MM.1S (cell line): ENCODE measurements at regions not wholly inside any gene's neighbourhood (a gene's known extent, or its start where the extent isn't known, plus 50 kb on each side); places are given as distances from the start of the nearest gene placed in this dataset.

ENCODE experiments used
- DNase-seq: peaks from one replicate; pipeline ENCODE4 v3.0.0-alpha.2; 2015
- H2AFZ ChIP-seq: fragments of 300-600 bp; sonication (generic); 2 replicates; pipeline ENCODE4 v1.6.0; 2016; ENCODE audit warnings: antibody characterized with exemption, low read length
- H3F3A ChIP-seq: fragments of 300-600 bp; sonication (generic); 2 replicates; pipeline ENCODE4 v1.6.1; 2016; ENCODE audit warnings: mild to moderate bottlenecking, antibody characterized with exemption, low read length, moderate library complexity, mixed read lengths; ENCODE audit not compliant: insufficient read depth
- H3K27ac ChIP-seq: fragments of 300-600 bp; sonication (generic); 2 replicates; pipeline ENCODE4 v1.5.1; 2016; ENCODE audit warnings: mild to moderate bottlenecking, low read length
- H3K27me3 ChIP-seq: fragments of 300-600 bp; sonication (generic); replicated peaks from 2 replicates; pipeline ENCODE4 v1.6.0; 2016; ENCODE audit warnings: low read length; ENCODE audit not compliant: insufficient read depth
- H3K36me3 ChIP-seq: fragments of 300-600 bp; sonication (generic); replicated peaks from 2 replicates; pipeline ENCODE4 v1.6.1; 2016; ENCODE audit warnings: mild to moderate bottlenecking, low read length, mixed read lengths; ENCODE audit not compliant: insufficient read depth
- H3K4me1 ChIP-seq: fragments of 300-600 bp; sonication (generic); 2 replicates; pipeline ENCODE4 v1.6.1; 2016; ENCODE audit warnings: low read length, mixed read lengths
- H3K4me2 ChIP-seq: fragments of 300-600 bp; sonication (generic); 2 replicates; pipeline ENCODE4 v1.6.0; 2016; ENCODE audit warnings: low read depth, low read length
- H3K4me3 ChIP-seq: fragments of 300-600 bp; sonication (generic); 2 replicates; pipeline ENCODE4 v1.5.1; 2016; ENCODE audit warnings: low read length, mixed read lengths
- H3K79me2 ChIP-seq: fragments of 300-600 bp; sonication (generic); 2 replicates; pipeline ENCODE4 v1.6.1; 2016; ENCODE audit warnings: mixed run types, low read length, mixed read lengths
- H3K9ac ChIP-seq: fragments of 300-600 bp; sonication (generic); 2 replicates; pipeline ENCODE4 v1.6.1; 2016; ENCODE audit warnings: low read length, mixed read lengths
- H3K9me2 ChIP-seq: fragments of 300-600 bp; sonication (generic); replicated peaks from 2 replicates; pipeline ENCODE4 v1.6.1; 2016; ENCODE audit warnings: mild to moderate bottlenecking, low read length, mixed read lengths; ENCODE audit not compliant: insufficient read depth
- H3K9me3 ChIP-seq: fragments of 300-600 bp; sonication (generic); replicated peaks from 2 replicates; pipeline ENCODE4 v1.6.1; 2016; ENCODE audit warnings: mild to moderate bottlenecking, low read length, mixed read lengths; ENCODE audit not compliant: insufficient read depth
- H4K20me1 ChIP-seq: fragments of 300-600 bp; sonication (generic); 2 replicates; pipeline ENCODE4 v1.6.1; 2016; ENCODE audit warnings: mild to moderate bottlenecking, low read length, moderate library complexity, mixed read lengths; ENCODE audit not compliant: insufficient read depth
- EZH2 ChIP-seq: fragments of 300-600 bp; sonication (generic); optimal IDR thresholded peaks from 2 replicates; pipeline ENCODE3; 2017; ENCODE audit warnings: low read depth, mild to moderate bottlenecking, antibody characterized with exemption, low read length, mixed read lengths
- EZH2phosphoT487 ChIP-seq: fragments of 300-600 bp; sonication (generic); IDR thresholded peaks from 2 replicates; pipeline ENCODE4 v1.6.1; 2018; ENCODE audit warnings: antibody characterized with exemption, low read length
- TF ChIP-seq, protein P1 (sequence below): fragments of 300-600 bp; sonication (generic); IDR thresholded peaks from 2 replicates; pipeline ENCODE4 v1.5.1; 2016; ENCODE audit warnings: antibody characterized with exemption, low read length, mixed read lengths

DNA sequence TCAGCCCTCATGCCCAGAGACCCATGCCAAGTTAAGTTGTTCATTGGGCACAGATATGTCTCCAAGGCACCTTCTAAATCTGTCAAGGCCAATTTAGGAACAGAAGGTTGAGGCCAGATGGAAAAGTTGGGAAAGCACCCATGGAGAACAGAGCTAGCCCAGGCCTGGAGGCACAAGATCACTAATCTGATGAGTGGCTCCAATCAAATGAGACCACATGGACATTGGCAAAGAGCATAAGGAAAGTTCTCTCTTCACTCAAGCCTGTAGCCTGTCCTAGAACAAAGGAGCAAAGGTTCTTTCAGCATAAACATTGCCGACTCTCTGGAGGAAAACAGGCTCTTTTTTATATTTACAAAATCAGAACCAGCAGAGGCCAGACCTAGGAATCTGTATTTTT lies 154.8 kb downstream of the RNF152 start:
- Histone ChIP-seq H3K9ac (no peak overlapping the region), H3K4me1 (no peaks in the 10 kb centered on the region), H3K9me2 (no peaks in the 10 kb centered on the region), H3K27me3 (no peaks in the 10 kb centered on the region), H4K20me1 (no peaks in the 10 kb centered on the region), H3K4me3 (no peak overlapping the region), H3K27ac (no peak overlapping the region), H3K36me3 (no peaks in the 10 kb centered on the region), H3K79me2 (no peaks in the 10 kb centered on the region), H3K4me2 (no peak overlapping the region), H3F3A (no peaks in the 10 kb centered on the region), H2AFZ (no peak overlapping the region), H3K9me3 (no peaks in the 10 kb centered on the region)
- DNase-seq = no peak
- TF ChIP-seq, protein P1, sequence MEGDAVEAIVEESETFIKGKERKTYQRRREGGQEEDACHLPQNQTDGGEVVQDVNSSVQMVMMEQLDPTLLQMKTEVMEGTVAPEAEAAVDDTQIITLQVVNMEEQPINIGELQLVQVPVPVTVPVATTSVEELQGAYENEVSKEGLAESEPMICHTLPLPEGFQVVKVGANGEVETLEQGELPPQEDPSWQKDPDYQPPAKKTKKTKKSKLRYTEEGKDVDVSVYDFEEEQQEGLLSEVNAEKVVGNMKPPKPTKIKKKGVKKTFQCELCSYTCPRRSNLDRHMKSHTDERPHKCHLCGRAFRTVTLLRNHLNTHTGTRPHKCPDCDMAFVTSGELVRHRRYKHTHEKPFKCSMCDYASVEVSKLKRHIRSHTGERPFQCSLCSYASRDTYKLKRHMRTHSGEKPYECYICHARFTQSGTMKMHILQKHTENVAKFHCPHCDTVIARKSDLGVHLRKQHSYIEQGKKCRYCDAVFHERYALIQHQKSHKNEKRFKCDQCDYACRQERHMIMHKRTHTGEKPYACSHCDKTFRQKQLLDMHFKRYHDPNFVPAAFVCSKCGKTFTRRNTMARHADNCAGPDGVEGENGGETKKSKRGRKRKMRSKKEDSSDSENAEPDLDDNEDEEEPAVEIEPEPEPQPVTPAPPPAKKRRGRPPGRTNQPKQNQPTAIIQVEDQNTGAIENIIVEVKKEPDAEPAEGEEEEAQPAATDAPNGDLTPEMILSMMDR = no peak
- TF ChIP-seq EZH2 (no peak), EZH2phosphoT487 (no peak)

DNA sequence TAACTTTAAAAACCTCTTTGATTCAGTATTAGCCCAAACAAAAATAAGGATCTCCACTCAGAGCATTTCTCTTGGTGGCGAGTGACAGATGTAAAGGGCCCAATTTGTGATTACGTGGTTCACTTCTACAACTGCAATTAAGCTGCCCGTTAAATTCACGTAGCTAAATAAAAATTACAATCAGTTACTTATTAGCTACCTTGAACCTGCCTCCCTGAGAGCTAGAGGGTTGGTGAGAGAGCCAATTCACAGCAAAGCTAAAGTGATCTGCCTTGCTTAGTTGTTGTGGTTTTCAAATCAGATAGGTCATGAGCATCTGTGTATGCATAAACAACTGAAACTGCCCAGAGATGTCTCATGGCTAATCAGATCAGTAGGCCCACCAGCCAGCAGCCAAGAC lies 156.7 kb downstream of the RNF152 start:
- H3K4me2 ChIP-seq = no peak overlapping the region
- no peaks in the 10 kb centered on the region for H3K9me3 ChIP-seq
- H3K4me3 ChIP-seq = no peak overlapping the region
- H3K27me3 ChIP-seq = no peaks in the 10 kb centered on the region
- H3K4me1 ChIP-seq = no peaks in the 10 kb centered on the region
- H3K9ac ChIP-seq = no peak overlapping the region
- H3K79me2 ChIP-seq = no peaks in the 10 kb centered on the region
- no peak overlapping the region for H2AFZ ChIP-seq
- no peak for DNase-seq
- no peaks in the 10 kb centered on the region for H3K36me3 ChIP-seq
- TF ChIP-seq EZH2phosphoT487 (no peak), EZH2 (no peak)
- TF ChIP-seq, protein P1 = no peak
- H3F3A ChIP-seq = no peaks in the 10 kb centered on the region
- H4K20me1 ChIP-seq = no peaks in the 10 kb centered on the region
- H3K27ac ChIP-seq = no peak overlapping the region
- H3K9me2 ChIP-seq = no peaks in the 10 kb centered on the region

DNA sequence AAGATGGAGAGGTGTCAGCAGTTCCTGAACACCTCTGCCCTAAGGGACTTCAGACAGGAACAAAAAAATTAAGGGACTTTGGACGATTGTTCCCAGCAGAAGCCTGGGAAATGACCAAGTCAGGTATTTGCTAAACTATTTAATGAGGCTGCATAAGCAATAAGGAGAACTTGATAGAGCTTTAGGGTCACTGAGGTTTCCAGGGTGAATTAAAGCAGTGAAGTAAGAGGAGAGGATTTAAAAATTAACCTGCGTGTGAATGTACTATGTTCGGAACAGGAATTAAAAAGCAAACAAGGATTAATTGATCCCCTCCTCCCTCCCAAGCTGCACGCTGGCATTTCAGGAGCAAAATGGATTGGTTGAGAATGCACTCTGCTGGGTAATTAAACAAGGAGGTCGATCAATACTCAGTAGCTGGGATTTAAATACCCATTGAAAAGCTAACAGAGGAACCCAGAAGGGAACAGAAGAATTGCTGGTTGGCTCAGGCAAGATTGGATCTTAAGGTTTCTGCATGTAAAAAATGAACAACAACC lies 157.2 kb downstream of the RNF152 start:
- H3K9me3 ChIP-seq = no peaks in the 10 kb centered on the region
- H3K27me3 ChIP-seq = no peaks in the 10 kb centered on the region
- no peak for DNase-seq
- no peak overlapping the region for H3K27ac ChIP-seq
- TF ChIP-seq, protein P1 = no peak
- TF ChIP-seq EZH2phosphoT487 (no peak), EZH2 (no peak)
- no peaks in the 10 kb centered on the region for H3K9me2 ChIP-seq
- H3K36me3 ChIP-seq = no peaks in the 10 kb centered on the region
- H3K4me1 ChIP-seq = no peaks in the 10 kb centered on the region
- H3F3A ChIP-seq = no peaks in the 10 kb centered on the region
- H3K4me3 ChIP-seq = no peak overlapping the region
- no peaks in the 10 kb centered on the region for H4K20me1 ChIP-seq
- H2AFZ ChIP-seq = no peak overlapping the region
- H3K79me2 ChIP-seq = no peaks in the 10 kb centered on the region
- no peak overlapping the region for H3K9ac ChIP-seq
- no peak overlapping the region for H3K4me2 ChIP-seq
